ENCODE measurements at regions not wholly inside any gene's neighbourhood (a gene's known extent, or its start where the extent isn't known, plus 50 kb on each side); places are given as distances from the start of the nearest gene placed in this dataset.

GRCh38 chr4:86493460-86493859, 100.7 kb upstream of the PTPN13 start:
- TF ChIP-seq ZNF274 (IDR thresholded peaks at IDR 0.05; ENCODE audit: low read depth, low read length) (no peak), YY1 (IDR thresholded peaks at IDR 0.05; ENCODE audit: insufficient read depth, insufficient read length) (no peak), SUZ12 (IDR thresholded peaks at IDR 0.05; ENCODE audit: extremely low read depth, insufficient read depth, insufficient read length) (no peak)

Data from NT2/D1 (cell line).